LNCAP (cell line): ENCODE measurements at regions not wholly inside any gene's neighbourhood (a gene's known extent, or its start where the extent isn't known, plus 50 kb on each side); places are given as distances from the start of the nearest gene placed in this dataset.

ENCODE experiments used
- CTCF ChIP-seq: fragments of 450-650 bp; IDR thresholded peaks from 2 replicates; pipeline ENCODE4 v1.5.1; 2017; ENCODE audit warnings: mild to moderate bottlenecking

GRCh38 chr12:18864900-18865561 lies 127.1 kb downstream of the CAPZA3 start:
- TF ChIP-seq CTCF = no peak

GRCh38 chr12:18868717-18869116 lies 130.8 kb downstream of the CAPZA3 start:
- TF ChIP-seq CTCF = no peak

GRCh38 chr12:18872770-18873169 lies 134.9 kb downstream of the CAPZA3 start:
- TF ChIP-seq CTCF = no peak

GRCh38 chr12:18878676-18879180 lies 140.8 kb downstream of the CAPZA3 start:
- no peak for TF ChIP-seq CTCF

GRCh38 chr12:18882690-18883089 lies 144.8 kb downstream of the CAPZA3 start:
- TF ChIP-seq CTCF = peak; percentile 39; the same call in 1 of the 2 replicates

GRCh38 chr12:18886962-18887361 lies 149.0 kb downstream of the CAPZA3 start:
- TF ChIP-seq CTCF = no peak

- no peak for TF ChIP-seq CTCF
Observed at GRCh38 chr12:18887368-18887767, 149.4 kb downstream of the CAPZA3 start.

GRCh38 chr12:18888047-18888446 lies 150.1 kb downstream of the CAPZA3 start:
- TF ChIP-seq CTCF = no peak
